HG03025 (cell line): ENCODE measurements at regions not wholly inside any gene's neighbourhood (a gene's known extent, or its start where the extent isn't known, plus 50 kb on each side); places are given as distances from the start of the nearest gene placed in this dataset.

ENCODE experiments used
- ATAC-seq: cut with Tn5 transposase; IDR thresholded peaks from one replicate; pipeline ENCODE4 v1.9.1; 2021; ENCODE audit warnings: mild to moderate bottlenecking, moderate library complexity; ENCODE audit not compliant: unreplicated experiment, low FRiP score

- no peak for ATAC-seq
These were observed 422.9 kb upstream of the OR4E1 start for GRCh38 chr14:22096514-22096895.

DNA sequence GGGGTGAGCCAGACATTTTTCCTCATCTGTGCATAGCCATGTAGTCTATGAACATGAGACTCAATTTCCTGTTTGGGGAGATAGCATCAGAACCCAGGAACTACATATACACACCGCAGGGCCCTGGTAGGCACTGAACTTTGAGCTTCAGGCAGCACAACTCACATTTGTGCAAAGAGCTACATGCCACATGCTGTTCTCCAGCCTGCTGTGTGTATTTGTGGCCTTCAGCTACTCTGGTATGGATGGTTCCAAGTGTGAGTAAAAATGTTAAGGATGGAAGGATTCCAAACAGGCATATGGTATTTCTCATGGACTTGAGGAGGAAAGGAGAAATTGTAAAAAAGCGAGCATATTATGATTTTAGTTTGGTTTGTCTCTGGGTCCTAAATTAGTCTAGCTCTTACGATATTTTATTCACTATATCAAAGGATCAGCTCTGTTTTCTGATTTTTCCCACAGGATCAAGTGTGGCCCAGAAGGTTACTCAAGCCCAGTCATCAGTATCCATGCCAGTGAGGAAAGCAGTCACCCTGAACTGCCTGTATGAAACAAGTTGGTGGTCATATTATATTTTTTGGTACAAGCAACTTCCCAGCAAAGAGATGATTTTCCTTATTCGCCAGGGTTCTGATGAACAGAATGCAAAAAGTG is 422.4 kb upstream of the OR4E1 start:
- ATAC-seq: no peak

- ATAC-seq: no peak
These were observed 416.3 kb upstream of the OR4E1 start for GRCh38 chr14:22089940-22090339.

DNA sequence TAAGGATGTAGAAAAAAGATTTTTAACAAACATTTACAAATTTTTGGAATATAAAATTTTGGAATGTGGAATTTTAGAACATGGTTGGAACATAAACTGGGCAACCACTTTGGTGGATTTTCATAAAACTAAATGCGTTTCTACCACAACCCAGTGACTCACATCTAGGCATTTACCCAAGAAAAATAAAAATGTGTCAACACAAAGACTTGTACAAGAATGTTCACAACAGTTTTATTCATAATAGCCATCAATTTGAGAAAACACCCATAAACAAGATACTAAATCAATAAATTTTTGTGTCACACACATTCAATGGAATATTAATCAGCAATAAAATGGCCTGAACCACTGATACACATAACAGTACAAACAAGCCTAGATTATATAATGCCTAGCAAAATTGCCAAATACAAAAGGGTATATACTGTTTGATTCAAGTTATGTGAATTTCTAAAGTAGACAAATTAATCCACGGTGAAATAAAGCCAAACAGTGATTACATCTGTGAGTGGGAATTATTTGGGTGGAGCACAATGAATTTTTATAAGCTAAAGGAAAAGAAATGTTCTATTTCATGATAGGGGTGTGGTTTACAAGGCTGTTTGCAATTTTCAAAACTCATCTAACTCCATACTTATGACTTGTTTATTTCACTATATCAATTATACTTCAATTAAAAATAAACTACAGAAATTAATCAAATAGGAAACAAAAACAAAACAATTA is 415.2 kb upstream of the OR4E1 start:
- ATAC-seq: no peak

GRCh38 chr14:22086131-22086530 is 412.5 kb upstream of the OR4E1 start:
- no peak for ATAC-seq

DNA sequence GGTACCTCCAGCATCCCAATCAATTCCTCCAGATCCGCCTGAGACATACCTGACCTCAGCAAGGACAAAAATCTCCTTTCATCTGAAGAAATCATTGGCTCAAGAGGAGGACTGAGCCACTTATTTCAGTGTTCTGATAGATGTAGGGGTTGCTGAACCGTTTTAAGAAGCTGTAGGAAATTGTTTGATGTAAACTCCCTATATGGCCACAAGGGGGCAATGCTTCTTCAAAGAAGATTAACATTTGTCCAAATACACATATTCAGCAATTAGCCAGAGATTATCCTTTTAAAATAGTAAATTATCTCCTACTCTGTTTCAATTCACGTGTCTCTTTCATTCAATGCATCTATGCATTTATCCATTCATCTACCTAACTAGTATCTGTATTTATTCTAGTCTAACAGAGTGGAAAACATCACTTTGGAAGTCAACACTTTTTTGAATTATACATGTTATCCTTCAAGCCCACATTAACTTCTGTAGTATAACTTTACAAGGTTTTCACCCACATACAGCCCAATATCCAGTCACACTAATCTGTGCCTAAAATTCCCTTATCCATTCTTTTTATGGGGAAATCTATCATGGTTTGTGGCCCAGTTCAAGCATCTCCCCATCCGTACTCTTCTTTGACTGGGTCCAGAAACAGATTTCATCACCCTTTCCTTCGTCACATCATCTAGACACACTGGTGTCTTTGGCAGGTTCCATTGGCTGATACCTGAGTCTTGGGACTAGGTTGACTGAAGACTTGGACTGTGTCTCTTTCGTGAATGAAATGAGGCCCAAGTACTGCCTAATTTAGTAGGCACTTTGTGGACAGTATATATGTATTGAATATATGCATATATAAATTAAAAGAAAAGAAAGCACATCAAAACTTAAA is 411.0 kb upstream of the OR4E1 start:
- no peak for ATAC-seq

GRCh38 chr14:22081337-22081736 is 407.7 kb upstream of the OR4E1 start:
- no peak for ATAC-seq

- no peak for ATAC-seq
These were observed 406.1 kb upstream of the OR4E1 start for GRCh38 chr14:22079766-22080165.

GRCh38 chr14:22073801-22074200 is 400.2 kb upstream of the OR4E1 start:
- no peak for ATAC-seq

DNA sequence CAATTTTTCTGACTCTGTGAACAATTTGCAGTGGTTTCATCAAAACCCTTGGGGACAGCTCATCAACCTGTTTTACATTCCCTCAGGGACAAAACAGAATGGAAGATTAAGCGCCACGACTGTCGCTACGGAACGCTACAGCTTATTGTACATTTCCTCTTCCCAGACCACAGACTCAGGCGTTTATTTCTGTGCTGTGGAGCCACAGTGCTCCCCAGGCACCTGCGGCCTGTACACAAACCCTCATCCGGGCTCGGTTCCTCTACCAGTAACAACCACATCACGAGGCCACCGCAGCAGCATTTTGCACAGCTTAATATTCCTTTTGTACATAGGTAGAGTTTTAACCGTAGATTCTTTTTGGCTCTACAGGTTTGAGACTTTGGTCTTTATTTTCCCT is 397.4 kb upstream of the OR4E1 start:
- peak; percentile 91 for ATAC-seq

GRCh38 chr14:22070119-22070982 is 396.7 kb upstream of the OR4E1 start:
- ATAC-seq: peak; percentile 68

- no peak for ATAC-seq
These were observed 391.7 kb upstream of the OR4E1 start for GRCh38 chr14:22065347-22065746.

DNA sequence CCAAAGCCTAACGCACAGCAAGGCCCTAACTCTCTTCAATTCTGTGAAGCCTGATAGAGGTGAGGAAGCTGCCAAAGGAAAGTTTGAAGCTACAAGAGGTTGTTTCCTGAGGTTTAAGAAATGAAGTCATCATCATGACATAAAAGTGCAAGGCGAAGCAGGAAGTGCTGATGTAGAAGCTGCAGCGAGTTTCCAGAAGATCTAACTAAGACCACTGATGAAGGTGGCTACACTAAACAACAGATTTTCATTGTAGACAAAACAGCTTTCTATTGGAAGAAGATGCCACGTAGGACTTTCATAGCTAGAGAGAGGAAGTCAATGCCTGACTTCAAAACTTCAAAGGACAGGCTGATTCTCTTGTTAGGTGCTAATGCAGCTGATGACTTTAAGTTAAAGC is 385.6 kb upstream of the OR4E1 start:
- no peak for ATAC-seq

DNA sequence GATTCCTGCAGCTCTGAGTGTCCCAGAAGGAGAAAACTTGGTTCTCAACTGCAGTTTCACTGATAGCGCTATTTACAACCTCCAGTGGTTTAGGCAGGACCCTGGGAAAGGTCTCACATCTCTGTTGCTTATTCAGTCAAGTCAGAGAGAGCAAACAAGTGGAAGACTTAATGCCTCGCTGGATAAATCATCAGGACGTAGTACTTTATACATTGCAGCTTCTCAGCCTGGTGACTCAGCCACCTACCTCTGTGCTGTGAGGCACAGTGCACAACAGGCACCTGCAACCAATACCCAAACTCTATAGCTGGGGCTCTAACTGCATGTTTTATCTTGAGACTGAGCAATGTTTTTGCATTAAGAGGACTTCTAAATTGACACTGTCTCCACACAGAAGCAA is 379.2 kb upstream of the OR4E1 start:
- ATAC-seq: no peak

- ATAC-seq: no peak
These were observed 373.5 kb upstream of the OR4E1 start for GRCh38 chr14:22047115-22047514.

DNA sequence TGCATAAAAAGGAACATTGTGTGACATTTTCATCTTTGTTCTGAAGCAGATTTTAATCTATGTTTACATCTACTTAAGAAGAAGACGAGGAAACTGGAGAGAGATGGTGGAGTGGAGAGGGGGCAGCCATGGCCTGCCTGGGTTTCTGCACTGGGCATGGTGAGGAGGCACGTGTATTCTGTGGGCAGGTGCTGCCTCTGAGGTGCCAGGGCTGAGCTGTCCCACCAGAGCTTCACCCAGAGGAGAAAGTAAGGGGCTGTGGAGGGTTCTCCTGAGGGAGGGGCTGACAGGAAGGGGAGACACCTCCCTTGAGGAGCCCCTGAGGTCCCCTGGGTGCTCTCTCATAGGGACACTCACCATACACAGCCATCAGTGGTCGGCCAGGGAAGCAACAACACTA is 372.4 kb upstream of the OR4E1 start:
- ATAC-seq: no peak

- no peak for ATAC-seq
These were observed 370.6 kb upstream of the OR4E1 start for GRCh38 chr14:22044193-22044592.

DNA sequence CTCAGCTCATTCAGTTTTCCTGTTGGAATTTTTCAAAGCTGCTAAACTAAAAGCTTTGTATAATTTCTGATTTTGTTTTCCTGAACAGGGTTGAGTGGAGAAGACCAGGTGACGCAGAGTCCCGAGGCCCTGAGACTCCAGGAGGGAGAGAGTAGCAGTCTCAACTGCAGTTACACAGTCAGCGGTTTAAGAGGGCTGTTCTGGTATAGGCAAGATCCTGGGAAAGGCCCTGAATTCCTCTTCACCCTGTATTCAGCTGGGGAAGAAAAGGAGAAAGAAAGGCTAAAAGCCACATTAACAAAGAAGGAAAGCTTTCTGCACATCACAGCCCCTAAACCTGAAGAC is 367.1 kb upstream of the OR4E1 start:
- ATAC-seq: no peak

- ATAC-seq: no peak
These were observed 366.5 kb upstream of the OR4E1 start for GRCh38 chr14:22039938-22040780.
